ENCODE measurements at regions not wholly inside any gene's neighbourhood (a gene's known extent, or its start where the extent isn't known, plus 50 kb on each side); places are given as distances from the start of the nearest gene placed in this dataset.

DNA sequence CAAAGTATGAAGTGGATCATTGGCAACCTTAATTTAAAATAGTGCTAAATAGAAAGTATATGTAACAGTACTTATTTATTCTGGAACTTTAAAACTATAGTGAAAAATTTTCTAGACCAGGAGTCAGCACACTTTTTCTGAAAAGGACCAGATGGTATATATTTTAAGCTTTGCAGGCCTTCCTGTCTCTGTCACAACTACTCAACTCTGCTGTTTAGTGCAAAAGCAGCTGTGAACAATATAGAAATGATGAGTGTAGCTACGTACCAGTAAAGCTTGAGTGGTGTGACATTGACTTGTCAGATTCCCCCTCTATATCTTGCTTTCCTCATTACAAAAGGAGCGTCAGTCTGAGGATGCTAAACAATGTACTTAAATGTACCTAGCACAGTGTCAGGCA lies 88.1 kb upstream of the IGFBP3 start:
- peaks cover 2% of the 10 kb centered on the region for H3K4me1 Mint-ChIP-seq
- intact Hi-C loops (cut with micrococcal nuclease): no loop called here
- no peak for DNase-seq

DNA sequence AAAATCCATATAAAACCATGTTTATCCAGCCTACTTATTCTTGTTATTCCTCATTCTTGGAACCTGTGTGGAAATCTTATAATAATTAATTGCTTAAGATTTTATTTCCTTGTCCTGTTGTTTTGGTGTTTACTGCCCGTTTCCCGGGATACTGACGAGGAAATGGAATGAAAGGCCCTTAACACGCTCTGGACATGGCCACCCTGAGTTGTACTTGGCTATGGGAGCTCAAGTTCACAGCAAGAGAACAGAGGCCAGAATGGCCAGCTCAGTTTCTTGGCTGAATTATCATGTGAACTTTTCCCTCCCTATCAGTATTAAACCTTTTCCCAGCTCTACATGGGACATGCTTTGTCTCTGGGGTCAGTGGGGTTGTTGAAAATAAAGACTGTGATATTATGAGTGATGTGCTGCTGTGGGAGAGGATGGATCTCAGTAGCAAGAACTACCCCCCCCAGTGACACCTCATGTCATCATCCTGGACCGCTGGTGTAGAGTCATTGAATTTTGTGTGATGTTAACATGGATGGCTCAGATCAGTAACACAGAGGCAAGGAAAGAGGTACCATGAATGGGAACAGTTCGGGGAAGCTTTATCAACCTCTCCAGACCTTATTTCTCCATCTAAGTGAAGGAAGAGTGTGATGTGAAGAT lies 87.0 kb upstream of the IGFBP3 start:
- ChIA-PET CTCF (no interaction called here), POLR2A (no interaction called here)
- peaks cover 0 to 4% (median 0%) of the 10 kb centered on the region in 4 experiments for H3K27me3 ChIP-seq (replicated peaks in 1 of 4; ENCODE audit: control extremely low read depth in 1 of 4, control insufficient read depth in 3 of 4, insufficient read depth in 4 of 4, low read length in 3 of 4)
- H3K27ac ChIP-seq (ENCODE audit: low read length in 2 of 2): no peak overlapping the region
- Mint-ChIP-seq H3K4me1 (peaks cover 3% of the 10 kb centered on the region), H3K27ac (no peak overlapping the region), H3K4me3 (no peak overlapping the region), H3K9me3 (ENCODE audit: insufficient read depth) (no peaks in the 10 kb centered on the region), H3K27me3 (no peaks in the 10 kb centered on the region)
- no peaks in the 10 kb centered on the region for H3K36me3 ChIP-seq (replicated peaks in 1 of 2; ENCODE audit: control extremely low read depth in 1 of 2, control insufficient read depth in 1 of 2, extremely low read depth in 1 of 2, insufficient read depth in 2 of 2, low read length in 1 of 2)
- WGBS (ENCODE audit: insufficient coverage): 83% methylated on average over 4 of the region's 6 CpGs
- H3K79me2 ChIP-seq (ENCODE audit: control insufficient read depth, insufficient read depth, low read length): no peaks in the 10 kb centered on the region
- H2AFZ ChIP-seq (ENCODE audit: insufficient read depth, low read depth, low read length, poor library complexity, severe bottlenecking): no peak overlapping the region
- no peaks in the 10 kb centered on the region for H3K9me3 ChIP-seq (ENCODE audit: control extremely low read depth in 1 of 3, control insufficient read depth in 2 of 3, insufficient read depth in 1 of 3, low read length in 2 of 3)
- H3K9ac ChIP-seq (ENCODE audit: low read length): no peak overlapping the region
- no peak for ATAC-seq (ENCODE audit: low read depth)
- H3K4me3 ChIP-seq (ENCODE audit: control extremely low read depth in 1 of 5, extremely low read depth in 1 of 5, insufficient read depth in 1 of 5, low read depth in 2 of 5, low read length in 4 of 5): no peak overlapping the region
- intact Hi-C loops (cut with micrococcal nuclease): no loop called here
- H4K20me1 ChIP-seq (ENCODE audit: control insufficient read depth, insufficient read depth, low read length, poor library complexity, severe bottlenecking): no peaks in the 10 kb centered on the region
- H3K4me2 ChIP-seq (replicated peaks; ENCODE audit: low read depth, low read length, poor library complexity, severe bottlenecking): no peak overlapping the region
- no peaks in the 10 kb centered on the region for H3K4me1 ChIP-seq (ENCODE audit: control insufficient read depth in 2 of 2, insufficient read depth in 2 of 2, low read length in 2 of 2)
- no peak for TF ChIP-seq EZH2 (IDR thresholded peaks at IDR 0.05; ENCODE audit: borderline replicate concordance, insufficient read depth, low read depth, low read length, poor library complexity, severe bottlenecking)
- TF ChIP-seq, protein P1, sequence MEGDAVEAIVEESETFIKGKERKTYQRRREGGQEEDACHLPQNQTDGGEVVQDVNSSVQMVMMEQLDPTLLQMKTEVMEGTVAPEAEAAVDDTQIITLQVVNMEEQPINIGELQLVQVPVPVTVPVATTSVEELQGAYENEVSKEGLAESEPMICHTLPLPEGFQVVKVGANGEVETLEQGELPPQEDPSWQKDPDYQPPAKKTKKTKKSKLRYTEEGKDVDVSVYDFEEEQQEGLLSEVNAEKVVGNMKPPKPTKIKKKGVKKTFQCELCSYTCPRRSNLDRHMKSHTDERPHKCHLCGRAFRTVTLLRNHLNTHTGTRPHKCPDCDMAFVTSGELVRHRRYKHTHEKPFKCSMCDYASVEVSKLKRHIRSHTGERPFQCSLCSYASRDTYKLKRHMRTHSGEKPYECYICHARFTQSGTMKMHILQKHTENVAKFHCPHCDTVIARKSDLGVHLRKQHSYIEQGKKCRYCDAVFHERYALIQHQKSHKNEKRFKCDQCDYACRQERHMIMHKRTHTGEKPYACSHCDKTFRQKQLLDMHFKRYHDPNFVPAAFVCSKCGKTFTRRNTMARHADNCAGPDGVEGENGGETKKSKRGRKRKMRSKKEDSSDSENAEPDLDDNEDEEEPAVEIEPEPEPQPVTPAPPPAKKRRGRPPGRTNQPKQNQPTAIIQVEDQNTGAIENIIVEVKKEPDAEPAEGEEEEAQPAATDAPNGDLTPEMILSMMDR (IDR thresholded peaks at IDR 0.05): no peak
- no peak for DNase-seq

More for the DNA sequence above, 88.1 kb upstream of the IGFBP3 start:
- H3K9me3 Mint-ChIP-seq (ENCODE audit: insufficient read depth): no peaks in the 10 kb centered on the region
- ChIA-PET CTCF (no interaction called here), POLR2A (no interaction called here)
- no peak overlapping the region for H3K4me3 Mint-ChIP-seq
- Histone ChIP-seq H3K9me3 (ENCODE audit: control extremely low read depth in 1 of 3, control insufficient read depth in 2 of 3, insufficient read depth in 1 of 3, low read length in 2 of 3) (no peaks in the 10 kb centered on the region), H2AFZ (ENCODE audit: insufficient read depth, low read depth, low read length, poor library complexity, severe bottlenecking) (no peak overlapping the region), H3K27me3 (replicated peaks in 1 of 4; ENCODE audit: control extremely low read depth in 1 of 4, control insufficient read depth in 3 of 4, insufficient read depth in 4 of 4, low read length in 3 of 4) (peaks cover 0 to 4% (median 0%) of the 10 kb centered on the region in 4 experiments), H3K36me3 (replicated peaks in 1 of 2; ENCODE audit: control extremely low read depth in 1 of 2, control insufficient read depth in 1 of 2, extremely low read depth in 1 of 2, insufficient read depth in 2 of 2, low read length in 1 of 2) (no peaks in the 10 kb centered on the region), H4K20me1 (ENCODE audit: control insufficient read depth, insufficient read depth, low read length, poor library complexity, severe bottlenecking) (no peaks in the 10 kb centered on the region), H3K4me3 (ENCODE audit: control extremely low read depth in 1 of 5, extremely low read depth in 1 of 5, insufficient read depth in 1 of 5, low read depth in 2 of 5, low read length in 4 of 5) (no peak overlapping the region), H3K4me2 (replicated peaks; ENCODE audit: low read depth, low read length, poor library complexity, severe bottlenecking) (no peak overlapping the region), H3K9ac (ENCODE audit: low read length) (no peak overlapping the region), H3K79me2 (ENCODE audit: control insufficient read depth, insufficient read depth, low read length) (no peaks in the 10 kb centered on the region), H3K27ac (ENCODE audit: low read length in 2 of 2) (no peak overlapping the region), H3K4me1 (ENCODE audit: control insufficient read depth in 2 of 2, insufficient read depth in 2 of 2, low read length in 2 of 2) (no peaks in the 10 kb centered on the region)
- no peak for ATAC-seq (ENCODE audit: low read depth)
- no peaks in the 10 kb centered on the region for H3K27me3 Mint-ChIP-seq
- TF ChIP-seq EZH2 (IDR thresholded peaks at IDR 0.05; ENCODE audit: borderline replicate concordance, insufficient read depth, low read depth, low read length, poor library complexity, severe bottlenecking): no peak
- TF ChIP-seq, protein P1 (IDR thresholded peaks at IDR 0.05): no peak
- H3K27ac Mint-ChIP-seq: no peak overlapping the region
- whole genome bisulfite sequencing (ENCODE audit: insufficient coverage): 100% methylated on average over 1 of the region's 2 CpGs
